NCI-H1105 (cell line): ENCODE measurements at regions not wholly inside any gene's neighbourhood (a gene's known extent, or its start where the extent isn't known, plus 50 kb on each side); places are given as distances from the start of the nearest gene placed in this dataset.
A peak's percentile ranks its signal among the peaks of the same experiment; 100 is the strongest.

Experiments used
- DNase-seq: peaks from one replicate; lab custom pipeline; 2025; lab: John Stamatoyannopoulos, UW

GRCh38 chr14:65794674-65795279 is 382.2 kb downstream of the FUT8 start:
- DNase-seq = no peak

- DNase-seq = no peak
Measured at GRCh38 chr14:65798216-65798615, 385.7 kb downstream of the FUT8 start.

DNA sequence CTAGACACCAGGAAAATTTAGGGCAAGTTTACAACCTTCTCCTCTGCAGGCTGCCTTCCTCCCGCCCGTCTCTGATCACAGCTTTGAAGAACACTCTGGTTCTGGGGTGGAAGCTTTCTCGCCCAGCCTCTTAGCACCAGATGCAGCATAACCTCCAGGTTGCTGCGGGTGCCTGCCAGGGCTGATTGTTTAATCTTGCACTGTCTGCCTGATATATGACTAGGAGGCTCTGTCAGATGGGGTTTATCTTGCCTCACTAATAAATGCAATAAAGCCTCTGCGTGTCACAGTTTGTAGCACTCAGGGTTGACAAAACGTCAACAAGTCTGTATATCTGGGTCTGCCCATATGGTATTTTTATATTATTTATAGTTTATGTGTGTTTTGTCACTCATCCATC is 388.2 kb downstream of the FUT8 start:
- no peak for DNase-seq

DNA sequence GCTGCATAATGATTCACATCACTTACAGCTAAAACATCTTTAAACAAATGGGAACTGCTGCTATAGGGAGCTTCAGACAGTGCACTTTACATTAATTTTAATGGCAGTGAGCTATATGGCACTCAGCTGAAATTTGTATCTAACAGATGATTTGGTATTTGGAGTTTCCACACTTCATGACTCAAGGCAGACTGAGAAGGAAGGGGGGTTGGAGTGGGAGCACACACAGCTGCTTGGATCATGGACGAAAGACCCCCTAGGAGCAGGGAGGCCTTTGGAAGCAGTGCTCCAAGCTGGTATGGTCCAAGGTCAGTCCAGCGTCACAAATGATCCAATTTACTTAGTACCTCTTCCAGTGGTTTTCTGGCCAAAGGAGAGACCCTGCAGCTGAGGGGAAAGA is 389.7 kb downstream of the FUT8 start:
- DNase-seq = no peak

DNA sequence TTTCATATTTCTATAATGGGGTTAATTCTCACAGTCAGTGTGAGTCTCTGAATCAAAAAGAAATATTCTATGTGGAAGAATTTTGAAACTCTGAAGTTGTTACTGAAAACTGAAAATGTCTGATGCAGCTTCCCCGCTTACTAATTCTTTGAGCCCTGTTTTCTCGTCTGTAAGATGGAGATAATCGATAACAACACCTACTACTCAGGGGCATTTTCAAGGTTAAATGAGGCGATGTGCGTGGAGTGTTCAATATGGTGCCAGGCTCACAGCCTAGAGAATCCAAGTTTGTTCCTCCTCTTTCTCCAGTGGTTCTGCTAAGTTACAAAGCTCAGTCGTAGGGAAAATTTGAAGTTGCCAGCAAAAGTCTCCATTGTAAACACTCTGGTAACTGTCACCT is 391.4 kb downstream of the FUT8 start:
- DNase-seq = no peak

DNA sequence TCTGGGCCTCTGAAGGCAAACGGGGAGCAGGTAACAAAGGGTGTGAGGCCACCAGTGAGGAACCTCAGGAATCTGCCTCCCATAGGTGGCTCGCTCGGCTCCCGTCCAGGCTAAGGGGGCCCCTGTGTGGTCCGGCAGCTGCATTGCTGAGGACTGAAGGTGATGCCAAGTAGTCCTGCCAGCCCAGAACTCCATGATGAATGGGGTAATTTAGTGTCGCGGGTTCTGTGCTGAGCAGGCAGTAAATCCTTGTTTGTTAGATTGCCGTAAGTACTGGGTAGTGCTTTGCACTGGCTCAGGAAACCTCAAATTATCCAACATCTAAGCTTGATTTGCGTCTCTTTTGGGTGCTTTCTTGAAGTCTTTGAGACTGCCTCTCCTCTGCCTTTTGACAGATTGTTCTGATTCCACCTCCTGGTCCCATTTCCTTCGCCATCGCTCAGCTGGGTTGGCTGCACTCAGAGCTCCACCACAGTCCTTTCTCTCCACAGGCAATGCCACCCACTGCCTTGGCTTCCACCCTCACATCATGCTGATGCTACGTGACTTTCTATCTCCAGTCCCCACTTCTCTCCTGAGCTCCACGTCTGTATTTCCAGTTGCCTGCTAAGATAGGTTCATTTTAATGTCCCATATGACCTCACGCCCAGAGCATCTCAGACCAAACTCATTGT is 392.0 kb downstream of the FUT8 start:
- no peak for DNase-seq

- no peak for DNase-seq
Measured at GRCh38 chr14:65805113-65805473, 392.6 kb downstream of the FUT8 start.

GRCh38 chr14:65808390-65808789 is 395.9 kb downstream of the FUT8 start:
- DNase-seq = no peak

DNA sequence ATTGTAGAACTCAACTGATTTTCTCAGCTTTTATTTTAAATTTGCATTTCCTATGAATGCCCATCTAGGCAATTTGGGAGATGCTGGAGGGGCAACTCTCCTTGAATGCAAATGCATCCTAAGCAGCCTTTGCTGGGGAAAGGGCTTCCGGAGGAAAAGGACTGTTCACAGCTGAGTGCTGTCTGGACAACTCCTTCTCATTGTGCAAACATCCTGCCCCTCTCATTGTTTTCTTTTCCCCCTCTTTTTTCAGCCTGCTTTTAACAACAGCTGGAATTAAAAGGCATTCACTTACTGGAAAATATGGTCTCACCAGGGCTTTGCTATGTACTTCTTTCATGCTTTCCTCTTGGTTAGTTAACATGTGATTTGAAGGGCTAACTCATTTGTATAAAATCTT is 397.8 kb downstream of the FUT8 start:
- DNase-seq = no peak

DNA sequence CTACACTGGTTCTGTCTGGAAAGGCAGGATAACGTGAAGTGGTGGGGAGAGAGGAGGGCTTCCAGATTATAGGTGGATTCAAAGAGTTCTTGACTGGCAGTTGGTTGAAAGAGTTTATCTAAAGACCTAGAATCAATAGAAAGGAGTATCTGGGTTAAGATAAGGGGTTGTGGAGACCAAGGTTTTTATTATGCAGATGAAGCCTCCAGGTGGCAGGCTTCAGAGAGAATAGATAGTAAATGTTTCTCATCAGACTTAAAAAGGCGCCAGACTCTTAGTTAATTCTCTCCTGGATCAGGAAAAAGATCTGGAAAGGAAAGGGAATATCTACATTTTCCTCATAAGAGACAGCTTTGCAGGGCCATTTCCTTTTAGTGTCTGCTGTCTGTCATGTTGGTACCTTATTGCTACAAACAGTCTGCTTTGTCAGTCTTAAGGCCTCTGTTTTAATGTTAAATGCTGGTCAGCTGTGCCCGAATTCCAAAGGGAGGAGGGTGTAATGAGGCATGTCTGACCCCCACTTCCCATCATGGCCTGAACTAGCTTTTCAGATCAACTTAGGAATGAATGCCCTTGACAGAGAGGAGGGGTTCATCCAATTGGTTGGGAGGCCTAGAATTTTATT is 401.3 kb downstream of the FUT8 start:
- no peak for DNase-seq

DNA sequence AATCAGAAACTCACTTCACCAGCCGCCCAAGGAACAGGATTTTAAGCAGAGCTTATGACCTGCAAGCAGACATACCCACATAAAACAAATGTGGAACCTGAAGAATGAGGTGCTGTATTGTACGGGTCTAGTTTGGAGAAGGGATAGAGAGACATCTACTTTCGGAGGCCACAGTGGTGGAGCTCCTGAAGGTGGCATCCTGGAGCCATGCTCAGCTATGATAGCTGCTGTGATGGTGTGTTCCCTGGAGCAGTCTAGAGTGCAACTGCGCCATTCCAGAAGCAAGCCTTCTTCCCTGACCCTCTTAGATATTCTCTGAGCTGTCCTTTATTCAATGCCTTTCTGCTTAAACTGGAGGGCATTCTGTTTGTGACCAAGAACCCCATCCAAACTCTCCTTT is 402.6 kb downstream of the FUT8 start:
- DNase-seq = no peak

DNA sequence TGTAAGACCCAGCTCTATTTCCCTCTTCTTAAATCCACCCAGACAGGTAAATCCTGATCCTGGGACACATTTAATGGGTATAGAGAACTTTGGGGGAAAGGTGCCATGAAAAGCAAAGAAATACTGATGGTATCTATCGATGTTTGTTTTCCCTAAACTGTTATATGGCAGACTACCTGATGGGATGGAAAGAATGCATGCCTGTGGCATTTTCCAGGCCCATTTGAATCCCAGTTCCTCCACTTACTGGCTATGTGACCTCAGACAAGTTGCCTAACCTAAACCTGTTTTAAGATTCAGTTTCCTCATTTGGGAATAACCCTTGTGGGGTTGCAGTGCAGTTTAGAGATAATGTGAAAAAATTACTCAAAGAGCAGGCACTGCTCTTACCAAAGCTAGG is 404.5 kb downstream of the FUT8 start:
- no peak for DNase-seq

GRCh38 chr14:65819569-65819968 is 407.0 kb downstream of the FUT8 start:
- DNase-seq = no peak

DNA sequence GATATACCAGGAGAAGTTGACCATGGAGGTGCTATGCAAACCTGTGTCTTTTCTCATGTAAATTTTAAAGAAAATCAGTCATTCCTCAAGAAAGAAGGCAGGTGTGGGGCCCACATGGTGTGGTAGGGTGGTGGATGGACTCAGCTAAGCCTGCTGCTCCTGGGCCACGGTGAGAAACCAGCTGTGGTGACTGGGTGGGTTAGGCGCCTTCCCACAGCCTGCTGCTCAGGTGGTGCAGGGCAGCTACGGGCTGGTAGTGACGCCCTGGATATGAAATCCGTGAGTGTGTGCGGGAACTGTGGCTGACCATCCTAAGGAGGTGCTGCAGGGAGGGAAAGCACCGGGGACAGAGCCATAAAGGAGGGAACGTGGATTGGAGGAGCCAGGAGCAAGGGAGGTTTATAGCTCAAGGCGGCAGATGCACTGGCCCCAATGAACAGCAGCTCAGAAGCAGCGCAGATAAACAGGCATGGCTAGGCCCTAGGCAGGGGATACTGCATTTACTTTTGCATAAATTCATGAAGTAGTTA is 408.8 kb downstream of the FUT8 start:
- no peak for DNase-seq

DNA sequence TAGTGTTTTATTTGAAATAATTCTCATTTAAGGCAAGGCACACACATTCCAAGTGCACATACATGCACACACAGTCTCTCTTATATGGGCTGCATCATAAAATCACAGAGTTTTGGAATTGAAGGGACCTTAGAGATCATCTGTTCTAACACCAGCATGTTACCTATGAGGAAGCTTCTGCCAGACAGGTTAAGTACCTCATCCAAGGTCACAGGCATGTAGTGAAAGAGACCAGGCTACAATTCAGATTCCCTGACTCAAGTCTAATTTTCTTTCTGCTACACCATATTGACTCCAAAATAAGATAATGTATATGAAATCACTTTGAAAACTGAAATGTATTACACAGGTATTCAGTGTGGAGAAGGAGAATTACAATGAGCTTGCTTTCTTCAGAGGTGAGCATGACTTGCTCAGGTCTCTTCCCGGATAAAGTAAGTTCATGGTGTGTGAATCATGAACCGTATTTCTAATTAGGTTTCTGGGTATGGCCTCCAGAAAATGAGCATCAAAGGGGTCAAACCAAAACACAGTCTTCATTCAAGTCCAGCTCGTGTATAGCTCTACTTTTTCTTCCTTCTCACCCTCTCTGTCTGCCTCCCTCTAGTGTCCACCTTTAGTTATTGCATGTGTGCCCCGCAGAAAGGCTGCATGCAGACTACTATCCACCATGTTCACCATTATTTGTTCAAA is 411.9 kb downstream of the FUT8 start:
- DNase-seq = peak; percentile 70

GRCh38 chr14:65824978-65825299 is 412.4 kb downstream of the FUT8 start:
- no peak for DNase-seq

- DNase-seq = no peak
Measured at GRCh38 chr14:65826946-65827345, 414.4 kb downstream of the FUT8 start.

DNA sequence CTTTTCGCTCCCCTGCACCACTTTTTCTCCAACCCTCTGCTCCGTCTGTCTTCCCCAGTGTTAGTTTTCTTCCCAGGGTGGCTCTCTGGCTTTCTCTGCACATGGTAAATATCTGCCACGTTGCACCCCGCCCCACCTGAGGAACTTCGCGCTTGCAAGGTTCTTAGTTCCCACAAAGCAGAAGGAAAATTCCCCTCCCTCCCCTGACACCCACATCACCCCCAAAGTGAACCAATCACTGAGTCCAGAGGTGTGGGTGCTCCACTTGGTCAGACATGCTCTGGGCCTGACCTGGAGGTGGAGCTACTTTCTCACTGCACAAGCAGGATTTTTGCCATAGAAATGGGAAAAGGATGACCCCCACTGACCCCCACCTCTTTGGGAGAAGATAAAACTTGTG is 415.0 kb downstream of the FUT8 start:
- no peak for DNase-seq

DNA sequence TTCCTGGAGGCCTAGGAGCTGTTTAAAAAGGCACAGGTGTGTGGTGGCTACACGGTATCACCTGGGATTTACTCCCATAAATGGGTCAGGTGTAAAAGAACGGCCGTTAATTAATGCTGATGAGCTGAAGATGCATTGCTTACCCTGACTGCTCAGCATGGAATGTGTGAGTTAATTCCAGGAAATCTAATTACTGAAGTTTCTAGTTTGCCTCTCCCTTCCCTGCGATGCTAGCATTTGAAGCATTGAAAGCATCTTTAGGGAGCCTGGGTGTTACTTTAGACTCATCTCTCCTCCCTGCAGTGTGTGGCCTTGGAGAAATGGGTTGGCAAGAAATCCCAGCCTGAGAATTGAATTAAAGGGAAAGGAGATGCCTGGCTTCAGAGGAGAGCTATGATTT is 415.9 kb downstream of the FUT8 start:
- no peak for DNase-seq

GRCh38 chr14:65832431-65833266 is 420.1 kb downstream of the FUT8 start:
- DNase-seq = no peak

DNA sequence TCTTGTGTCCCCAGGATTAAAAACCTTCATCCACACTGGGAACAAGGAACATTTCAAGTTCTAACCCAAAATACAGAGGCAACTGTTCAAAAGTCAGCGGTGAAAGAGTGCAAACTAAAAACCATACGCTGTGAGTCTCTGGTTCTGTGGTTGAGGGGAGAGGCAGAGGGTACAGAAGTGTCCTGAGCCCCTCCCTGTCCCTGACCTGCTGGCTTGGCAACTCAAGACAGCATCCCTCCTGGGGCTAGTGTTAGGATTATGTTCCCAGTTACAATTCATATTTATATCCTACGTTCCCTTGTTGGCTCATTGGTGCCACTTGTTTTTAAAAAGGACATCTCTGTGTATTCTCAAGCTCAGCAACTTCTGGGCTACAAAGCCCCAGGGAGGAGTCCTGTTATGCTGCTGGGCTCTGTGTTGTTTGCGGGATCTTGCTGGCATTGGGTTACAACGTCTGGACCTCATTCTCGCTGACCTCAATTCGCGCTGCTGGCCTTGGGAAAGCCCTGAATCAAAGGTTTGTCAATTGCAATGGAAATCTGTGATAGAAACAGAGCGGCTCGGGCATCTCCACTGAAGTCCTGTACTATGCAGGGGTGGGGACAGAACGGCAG is 420.8 kb downstream of the FUT8 start:
- DNase-seq = no peak

- no peak for DNase-seq
Measured at GRCh38 chr14:65834051-65834450, 421.5 kb downstream of the FUT8 start.
